ENCODE measurements at regions not wholly inside any gene's neighbourhood (a gene's known extent, or its start where the extent isn't known, plus 50 kb on each side); places are given as distances from the start of the nearest gene placed in this dataset.
"Not testable (repeated sequence)": the region's sequence is repeated elsewhere in the genome, so short reads cannot be mapped to it uniquely, and the experiment has no call there.

- FAIRE-seq; DNase-seq; ATAC-seq; H3K36me3 ChIP-seq; intact Hi-C loops (cut with DNase I); H3K27ac ChIP-seq; H3K4me3 ChIP-seq; H3K4me1 ChIP-seq; H3K27me3 ChIP-seq; H3K9me3 ChIP-seq: not testable (repeated sequence)
- 70 to 77% methylated on average over 2 of the region's 2 CpGs for WGBS, 2 donors
Observed at GRCh38 chr15:84094720-84095119, 140.9 kb upstream of the GOLGA6L4 start.

- FAIRE-seq; ATAC-seq; H3K4me3 ChIP-seq; DNase-seq; H3K27ac ChIP-seq; H3K36me3 ChIP-seq; H3K9me3 ChIP-seq; H3K4me1 ChIP-seq; intact Hi-C loops (cut with DNase I); H3K27me3 ChIP-seq: not testable (repeated sequence)
- 72 to 75% methylated on average over 3 of the region's 3 CpGs for WGBS, 2 donors
Observed at GRCh38 chr15:84097053-84097452, 138.5 kb upstream of the GOLGA6L4 start.

GRCh38 chr15:84098604-84099003, 137.0 kb upstream of the GOLGA6L4 start:
- intact Hi-C loops (cut with DNase I): no loop called here
- H3K27ac ChIP-seq: no peak overlapping the region
- no peaks in the 10 kb centered on the region for H3K4me1 ChIP-seq
- FAIRE-seq (no peak), DNase-seq (no peak), ATAC-seq (no peak)
- H3K36me3 ChIP-seq: no peaks in the 10 kb centered on the region
- H3K27me3 ChIP-seq: no peaks in the 10 kb centered on the region
- TF ChIP-seq CTCF (IDR thresholded peaks at IDR 0.05): no peak
- no peaks in the 10 kb centered on the region for H3K9me3 ChIP-seq
- H3K4me3 ChIP-seq: no peak overlapping the region

- Histone ChIP-seq H3K27me3 (no peaks in the 10 kb centered on the region), H3K27ac (no peak overlapping the region), H3K9me3 (no peaks in the 10 kb centered on the region), H3K4me3 (no peak overlapping the region), H3K4me1 (no peaks in the 10 kb centered on the region), H3K36me3 (no peaks in the 10 kb centered on the region)
- 0% methylated on average over 1 of the region's 1 CpG for WGBS, 2 donors
- DNase-seq (peak in 4 of 6 donors; percentile 7 to 59 (median 20)), FAIRE-seq (no peak), ATAC-seq (no peak)
- TF ChIP-seq CTCF (IDR thresholded peaks at IDR 0.05): no peak
- intact Hi-C loops (cut with DNase I): no loop called here
Observed at GRCh38 chr15:84099181-84099580, 136.4 kb upstream of the GOLGA6L4 start.

GRCh38 chr15:84103345-84103744, 132.2 kb upstream of the GOLGA6L4 start:
- no peak for TF ChIP-seq CTCF (IDR thresholded peaks at IDR 0.05)
- H3K4me3 ChIP-seq: no peak overlapping the region
- intact Hi-C loops (cut with DNase I): no loop called here
- ATAC-seq: no peak
- no peaks in the 10 kb centered on the region for H3K4me1 ChIP-seq
- no peak for DNase-seq
- no peak overlapping the region for H3K27ac ChIP-seq
- no peak for FAIRE-seq
- no peaks in the 10 kb centered on the region for H3K9me3 ChIP-seq
- WGBS, 2 donors: 54 to 57% methylated on average over 4 of the region's 4 CpGs
- no peaks in the 10 kb centered on the region for H3K27me3 ChIP-seq
- H3K36me3 ChIP-seq: no peaks in the 10 kb centered on the region

GRCh38 chr15:84104853-84105252, 130.7 kb upstream of the GOLGA6L4 start:
- no peak for ATAC-seq
- no peak for DNase-seq
- Histone ChIP-seq H3K4me1 (no peaks in the 10 kb centered on the region), H3K36me3 (no peaks in the 10 kb centered on the region), H3K9me3 (no peaks in the 10 kb centered on the region), H3K27ac (no peak overlapping the region), H3K4me3 (no peak overlapping the region), H3K27me3 (no peaks in the 10 kb centered on the region)
- FAIRE-seq: no peak
- intact Hi-C loops (cut with DNase I): no loop called here
- WGBS, 2 donors: 56 to 59% methylated on average over 3 of the region's 3 CpGs
- no peak for TF ChIP-seq CTCF (IDR thresholded peaks at IDR 0.05)

All from pancreas (tissue), 10 donors.